GM19397 (cell line): ENCODE measurements at regions not wholly inside any gene's neighbourhood (a gene's known extent, or its start where the extent isn't known, plus 50 kb on each side); places are given as distances from the start of the nearest gene placed in this dataset.

Source experiments
- ATAC-seq: cut with Tn5 transposase; IDR thresholded peaks from one replicate; pipeline ENCODE4 v1.9.1; 2021; ENCODE audit warnings: mild to moderate bottlenecking, moderate library complexity; ENCODE audit not compliant: unreplicated experiment

DNA sequence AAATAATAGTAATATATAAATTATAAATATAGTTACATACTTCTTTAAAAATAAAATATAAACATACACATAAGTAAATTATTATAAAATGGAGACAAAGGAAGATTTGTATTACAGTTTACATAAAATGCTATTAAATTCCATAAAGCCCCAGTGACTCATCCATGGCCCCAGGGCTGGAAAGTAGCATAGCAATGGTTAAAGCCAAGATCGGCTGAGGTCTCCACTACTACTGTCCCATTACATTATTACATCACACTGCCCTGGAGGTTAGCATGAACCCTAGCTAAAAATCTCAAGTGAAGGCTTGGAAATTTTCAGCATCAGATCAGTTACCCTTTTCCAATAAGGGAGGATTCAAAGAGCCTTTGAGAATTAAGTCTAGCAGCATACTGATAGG, 936.2 kb downstream of the DSC3 start:
- no peak for ATAC-seq

DNA sequence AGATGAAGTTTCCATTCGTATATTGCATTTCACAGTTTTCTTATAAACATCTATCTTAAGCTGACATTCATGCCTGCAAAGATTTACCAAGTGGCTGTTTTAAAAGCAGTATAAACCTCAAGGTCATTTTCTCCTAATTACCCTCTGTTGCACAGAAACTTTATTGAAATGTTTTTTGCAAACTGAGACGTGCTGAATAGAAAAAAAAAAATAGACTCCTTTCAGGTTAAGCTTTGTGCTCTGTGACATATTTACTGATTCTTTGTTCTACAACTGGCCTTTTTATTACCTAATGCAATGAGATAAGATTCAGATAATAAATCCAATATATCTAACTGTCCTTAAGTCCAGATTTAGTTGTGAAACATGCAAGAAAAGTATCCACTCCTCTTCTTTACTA, 938.7 kb downstream of the DSC3 start:
- no peak for ATAC-seq

DNA sequence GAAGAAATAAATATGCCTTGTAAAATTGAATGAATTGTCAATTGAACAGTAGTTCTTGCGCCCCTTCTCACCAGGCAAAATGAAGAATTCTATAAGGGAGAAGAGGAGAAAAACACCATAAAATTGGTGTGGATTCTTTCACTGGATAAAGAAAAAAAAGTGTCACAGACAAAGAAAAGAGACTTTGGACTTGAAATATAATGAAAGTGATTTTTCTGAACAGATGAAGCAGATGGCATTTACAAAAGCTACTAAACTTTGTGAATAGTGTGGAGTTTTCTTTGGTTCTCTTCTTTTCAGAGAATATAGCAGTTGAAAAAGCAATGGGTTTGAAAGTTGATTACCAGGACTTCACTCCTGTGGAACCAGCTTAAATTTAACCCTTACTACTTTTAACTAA, 945.7 kb downstream of the DSC3 start:
- ATAC-seq: no peak

DNA sequence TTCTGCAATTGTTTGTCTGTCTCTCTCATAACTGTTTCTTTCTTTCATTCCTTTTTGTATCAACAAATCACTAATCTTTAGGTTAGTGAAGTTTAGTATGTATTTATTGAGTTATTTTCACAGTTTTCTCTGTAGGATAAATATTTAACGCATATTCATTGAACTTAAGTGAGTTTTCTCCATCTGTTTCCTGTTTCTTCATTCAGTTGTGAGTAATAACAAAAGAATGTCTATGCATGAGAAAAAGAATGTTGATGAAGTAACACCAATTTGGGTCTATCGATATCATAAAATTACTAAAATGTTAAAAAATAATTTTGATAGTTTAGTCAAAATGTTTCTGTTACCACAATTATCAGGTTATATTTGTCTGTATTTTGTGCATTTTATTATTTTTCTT, 948.0 kb downstream of the DSC3 start:
- ATAC-seq: no peak

DNA sequence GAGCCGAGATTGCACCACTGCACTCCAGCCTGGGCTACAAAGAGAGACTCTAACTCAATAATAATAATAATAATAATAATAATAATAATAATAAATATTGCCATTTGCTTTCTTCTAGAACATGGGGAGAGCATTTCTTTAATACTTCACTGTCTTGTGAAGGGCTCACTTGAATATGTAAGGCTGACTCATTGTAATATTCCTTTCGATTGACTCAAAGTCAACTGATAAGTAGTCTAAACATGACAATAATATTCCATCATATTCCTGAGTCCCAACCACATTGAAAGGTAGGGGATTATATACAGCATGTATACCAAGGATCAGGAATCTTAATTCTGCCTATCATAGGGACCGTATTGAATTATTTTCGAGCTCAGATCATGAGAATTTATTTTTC, 949.2 kb downstream of the DSC3 start:
- ATAC-seq: no peak

DNA sequence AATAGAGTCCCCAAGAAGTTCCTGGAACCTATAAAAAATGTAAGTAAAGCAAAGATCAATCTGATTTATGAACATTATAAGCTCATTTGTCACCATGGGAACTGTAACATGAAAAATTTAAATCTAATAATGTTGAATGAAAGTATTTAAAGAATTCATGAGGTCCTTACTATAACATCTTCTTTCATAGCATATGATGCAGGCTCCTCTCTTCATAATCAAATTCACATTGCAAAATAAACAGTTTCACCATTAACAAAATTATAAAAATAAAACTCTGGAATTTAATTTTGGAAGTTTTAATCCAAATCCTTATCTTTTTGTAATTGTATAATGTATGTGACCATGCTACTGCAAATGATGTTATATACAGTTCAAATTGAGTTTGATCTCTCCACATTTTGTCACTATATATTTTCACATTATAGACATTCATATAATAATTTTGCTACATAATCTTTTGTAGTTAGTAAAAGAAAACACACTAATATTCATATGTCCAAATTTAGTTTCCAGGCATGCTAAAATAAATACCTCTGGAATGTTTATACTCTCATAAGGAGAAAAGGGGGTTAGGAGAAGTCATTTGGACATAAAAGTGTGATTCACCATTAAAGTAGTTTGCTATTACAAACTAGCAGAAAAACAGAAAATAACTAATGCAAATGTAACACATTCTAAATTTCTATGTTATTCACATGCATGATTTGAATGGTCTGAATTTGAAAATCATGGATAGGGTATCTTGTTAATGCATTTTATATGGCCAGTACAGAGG, 954.1 kb downstream of the DSC3 start:
- ATAC-seq: no peak

DNA sequence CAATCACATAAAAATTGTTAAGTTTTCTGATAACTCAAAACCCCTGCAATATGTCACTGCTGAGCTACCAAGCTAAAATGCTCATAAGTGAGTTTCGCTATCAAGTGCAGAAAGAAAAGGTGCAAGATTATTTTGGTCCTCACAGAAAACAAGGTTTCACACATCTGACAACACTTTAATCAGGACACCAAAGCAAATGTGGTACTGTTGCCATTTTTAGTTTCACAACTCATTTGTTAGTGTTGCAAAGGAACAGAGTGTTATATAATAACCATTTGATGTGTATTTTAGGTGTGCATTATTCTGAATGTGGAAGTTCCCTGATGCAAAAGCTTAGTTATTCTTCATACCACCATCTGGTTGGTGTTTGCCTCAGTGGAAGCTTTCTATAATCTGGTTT, 956.2 kb downstream of the DSC3 start:
- no peak for ATAC-seq

DNA sequence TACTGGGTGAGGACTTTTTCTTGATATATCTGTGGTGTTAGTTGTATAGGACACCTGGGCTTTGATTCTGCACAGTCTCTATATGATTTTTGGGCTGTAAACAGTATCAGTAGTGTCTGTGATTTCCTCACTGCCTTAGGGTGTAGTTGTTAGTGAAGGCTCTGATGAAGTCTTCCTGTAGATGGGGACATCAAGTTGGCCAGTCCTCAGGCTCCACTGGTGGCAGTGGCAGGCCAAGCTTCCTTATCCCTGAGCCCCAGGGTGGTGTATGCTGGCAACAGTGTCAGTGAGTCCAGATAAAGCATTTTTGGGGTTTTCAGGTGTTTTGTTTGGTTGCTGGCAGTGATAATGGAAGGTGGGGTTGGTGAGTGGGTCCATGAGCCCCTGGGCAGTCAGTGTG, 961.4 kb downstream of the DSC3 start:
- no peak for ATAC-seq

DNA sequence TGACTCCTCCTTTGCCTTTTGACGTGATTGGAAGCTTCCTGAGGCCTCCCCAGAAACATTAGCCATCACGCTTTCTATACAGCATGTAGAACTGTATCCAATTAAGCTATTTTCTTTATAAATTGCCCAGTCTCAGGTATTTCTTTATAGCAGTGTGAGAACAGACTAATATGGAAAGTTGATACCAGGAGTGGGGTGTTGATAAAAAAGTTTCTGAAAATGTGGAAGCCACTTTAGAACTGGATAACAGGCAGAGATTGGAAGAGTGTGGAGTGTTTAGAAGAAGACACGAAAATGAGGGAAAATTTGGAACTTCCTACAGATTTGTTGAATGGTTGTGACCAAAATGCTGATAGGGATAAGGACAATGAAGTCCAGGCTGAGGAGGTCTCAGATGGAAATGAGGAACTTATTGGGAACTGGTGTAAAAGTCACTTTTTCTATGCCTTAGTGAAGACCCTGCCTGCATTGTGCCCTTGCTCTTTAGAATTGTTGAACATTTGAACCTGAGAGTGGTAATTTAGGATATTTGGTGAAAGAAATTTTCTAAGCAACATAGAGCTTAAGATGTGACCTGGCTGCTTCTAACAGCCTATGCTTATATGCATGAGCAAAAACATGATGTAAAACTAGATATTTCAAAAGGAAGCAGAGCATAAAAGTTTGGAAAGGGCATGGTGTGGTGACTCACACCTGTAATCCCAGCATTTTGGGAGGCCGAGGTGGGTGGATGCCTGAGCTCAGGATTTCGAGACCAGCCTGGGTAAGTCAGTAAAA, 969.7 kb downstream of the DSC3 start:
- no peak for ATAC-seq

DNA sequence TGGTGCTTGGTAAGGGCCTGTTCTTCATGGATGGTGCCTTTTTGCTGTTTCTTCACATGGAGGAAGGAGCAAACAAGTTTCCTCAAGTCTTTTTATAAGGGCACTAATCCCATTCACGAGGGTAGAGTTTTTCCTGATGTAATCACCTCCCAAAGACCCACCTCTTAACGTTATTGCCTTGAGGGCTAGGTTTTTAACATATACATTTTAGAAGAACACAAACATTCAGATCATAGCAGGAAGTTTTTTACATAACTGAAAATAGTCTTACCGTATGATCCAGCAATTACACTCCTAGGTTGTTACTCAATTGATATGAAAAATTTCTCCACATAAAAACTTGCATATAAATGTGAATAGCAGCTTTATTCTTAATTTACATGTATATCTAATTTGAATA, 976.3 kb downstream of the DSC3 start:
- ATAC-seq: no peak

DNA sequence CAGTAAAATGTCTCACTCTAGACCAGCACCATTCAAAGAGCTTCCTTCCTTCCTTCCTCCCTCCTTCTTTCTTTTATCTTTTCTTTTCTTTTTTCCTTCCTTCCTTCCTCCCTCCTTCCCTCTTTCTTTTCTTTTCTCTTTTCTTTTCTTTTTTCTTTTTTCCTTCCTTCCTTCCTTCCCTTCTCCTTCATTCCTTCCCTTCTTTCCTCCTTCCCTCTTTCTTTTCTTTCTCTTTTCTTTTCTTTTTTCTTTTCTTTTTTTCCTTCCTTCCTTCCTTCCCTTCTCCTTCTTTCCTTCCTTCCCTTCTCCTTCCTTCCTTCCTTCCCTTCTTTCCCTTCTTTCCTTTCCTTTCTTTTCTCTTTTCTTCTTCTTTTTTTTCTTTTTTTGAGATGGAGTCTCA, 985.1 kb downstream of the DSC3 start:
- ATAC-seq: no peak

DNA sequence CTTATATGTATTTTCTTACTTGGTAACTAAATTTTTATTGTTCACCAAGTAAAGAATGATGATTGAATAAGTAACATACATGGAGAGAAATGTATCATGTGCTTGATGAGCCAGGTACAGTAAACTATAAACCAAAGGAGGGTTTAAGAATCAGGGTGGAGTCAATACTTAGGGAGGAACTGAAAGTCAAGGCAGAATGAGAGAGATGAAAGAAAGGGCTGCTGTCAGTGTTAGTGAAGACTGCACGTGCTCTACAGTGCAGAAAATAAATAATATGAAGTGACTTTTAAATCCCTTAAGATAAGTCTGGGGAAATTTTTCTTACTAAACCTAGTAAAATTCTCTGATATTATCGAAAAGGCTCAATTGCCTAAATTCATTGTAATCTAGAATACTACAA, 986.0 kb downstream of the DSC3 start:
- no peak for ATAC-seq

DNA sequence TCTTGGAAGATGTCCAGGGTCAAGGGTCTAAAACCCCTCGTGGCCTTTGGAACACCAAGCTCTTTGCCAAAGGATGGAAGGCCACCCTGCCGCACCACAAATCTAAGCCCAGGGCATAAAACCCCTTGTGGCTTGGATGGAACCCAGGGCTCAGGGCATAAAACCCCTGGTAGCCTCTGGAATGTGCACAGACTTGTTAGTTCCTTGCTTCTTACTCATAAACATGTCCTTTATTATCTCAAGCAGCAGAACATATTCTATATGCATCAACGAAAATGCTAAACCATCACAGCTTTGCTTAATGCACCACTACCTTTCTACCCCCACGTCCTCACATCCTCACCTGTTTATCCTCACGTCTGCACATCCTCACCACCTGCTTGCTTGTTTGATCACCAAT, 998.0 kb downstream of the DSC3 start:
- ATAC-seq: no peak

DNA sequence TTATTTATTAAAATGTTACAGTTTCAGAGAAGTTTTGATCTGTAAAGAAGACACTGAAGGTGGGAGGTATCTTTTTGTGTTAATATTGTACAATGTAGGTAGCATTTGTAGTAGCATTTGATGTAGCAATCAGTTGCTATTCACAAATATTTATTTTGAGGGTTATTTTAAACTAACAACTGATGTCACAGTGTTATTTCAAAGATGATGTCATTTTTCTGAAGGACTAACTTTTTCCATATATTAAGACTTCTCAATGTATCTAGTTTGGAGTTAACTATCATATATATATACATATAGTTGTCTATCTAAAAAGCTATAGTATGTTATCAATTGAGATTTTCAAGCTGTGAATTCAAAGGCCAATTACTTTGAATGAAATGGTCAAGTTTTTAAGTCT, 1003.3 kb downstream of the DSC3 start:
- ATAC-seq: no peak

DNA sequence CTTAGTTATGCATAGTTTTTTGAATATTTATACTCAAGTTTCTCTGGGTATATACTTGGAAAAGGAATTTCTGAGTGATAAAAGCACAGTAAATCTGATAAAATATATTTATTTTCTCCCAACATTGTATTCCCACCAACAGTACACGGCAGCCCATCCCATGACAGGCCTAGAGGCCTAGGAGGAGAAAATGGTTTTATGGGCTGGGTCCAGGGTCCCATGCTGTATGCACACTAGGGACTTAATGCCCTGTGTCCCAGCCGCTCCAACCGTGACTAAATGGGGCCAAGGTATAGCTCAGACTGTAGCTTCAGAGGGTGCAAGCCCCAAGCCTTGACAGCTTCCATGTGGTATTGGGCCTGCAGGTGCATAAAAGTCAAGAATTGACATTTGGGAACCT, 1007.7 kb downstream of the DSC3 start:
- ATAC-seq: no peak

DNA sequence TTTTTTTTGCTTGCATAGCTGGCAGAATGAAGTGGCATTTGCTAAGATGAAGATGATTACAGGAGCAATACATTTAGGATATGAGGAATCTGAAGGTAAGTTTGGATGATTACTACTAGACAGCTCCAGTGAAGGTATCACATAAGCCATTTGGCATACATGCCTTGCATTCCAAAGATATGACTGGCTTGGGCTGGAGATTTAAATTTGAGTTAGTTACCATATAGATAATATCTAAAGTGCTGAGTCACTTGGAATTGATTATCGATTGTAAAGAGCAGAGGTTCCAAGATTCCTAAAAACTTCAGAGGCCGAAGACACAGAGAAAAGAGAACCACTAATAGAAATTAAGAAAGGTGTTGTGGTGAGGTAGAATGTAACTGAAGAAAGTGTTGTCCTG, 1026.4 kb downstream of the DSC3 start:
- no peak for ATAC-seq

DNA sequence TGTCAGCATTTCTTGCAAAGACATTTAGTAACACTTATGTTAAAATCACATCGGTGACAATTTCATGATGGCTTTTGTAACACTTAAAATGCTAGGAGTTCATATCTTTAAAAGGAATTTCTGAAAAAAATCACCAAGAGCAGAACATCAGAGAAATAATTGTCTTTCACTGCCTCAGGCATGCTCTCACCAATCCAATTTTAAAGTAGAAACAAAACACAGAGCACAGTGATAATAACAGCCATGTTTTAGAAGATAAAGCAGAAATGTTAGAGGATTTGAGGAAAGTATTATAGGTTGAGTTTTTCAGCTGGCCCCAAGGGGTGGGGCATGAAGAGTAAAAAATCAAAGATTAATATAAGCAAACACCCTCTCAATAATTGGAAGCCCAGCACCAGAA, 1037.6 kb downstream of the DSC3 start:
- ATAC-seq: no peak

DNA sequence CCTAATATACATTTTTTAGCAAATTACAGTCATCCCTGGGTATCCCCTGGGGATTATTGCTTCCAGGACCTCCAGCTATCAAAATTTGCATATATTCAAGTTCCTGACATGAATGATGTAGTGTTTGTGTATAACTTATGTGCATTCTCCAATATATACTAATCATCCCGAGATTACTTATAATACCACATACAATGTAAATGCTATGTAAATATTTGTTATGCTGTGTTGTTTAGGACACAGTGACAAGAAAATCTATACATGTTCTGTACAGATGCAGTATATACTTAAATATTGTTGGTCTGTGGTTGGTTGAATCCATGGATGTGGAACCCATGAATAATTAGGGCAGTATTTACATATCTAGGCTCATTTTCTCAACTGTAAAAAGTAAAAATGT, 1060.3 kb downstream of the DSC3 start:
- ATAC-seq: no peak

DNA sequence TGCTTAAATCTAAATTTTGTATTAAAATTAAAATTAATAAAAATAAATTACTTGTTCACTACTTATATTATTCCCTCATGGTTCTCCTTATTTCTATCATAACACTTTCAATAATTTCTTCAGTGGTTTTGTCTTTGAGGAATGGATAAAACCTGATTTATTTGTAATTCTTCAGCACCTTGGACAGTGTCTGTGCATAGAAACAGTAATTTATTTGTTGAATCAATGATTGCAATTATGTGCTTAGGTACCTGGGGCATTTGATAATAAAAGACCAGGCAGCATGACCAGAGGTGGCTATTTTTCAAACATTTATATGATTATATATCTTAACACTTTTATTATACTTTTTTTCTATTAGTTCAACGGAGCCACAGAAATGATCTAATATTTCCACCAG, 1062.7 kb downstream of the DSC3 start:
- ATAC-seq: no peak

DNA sequence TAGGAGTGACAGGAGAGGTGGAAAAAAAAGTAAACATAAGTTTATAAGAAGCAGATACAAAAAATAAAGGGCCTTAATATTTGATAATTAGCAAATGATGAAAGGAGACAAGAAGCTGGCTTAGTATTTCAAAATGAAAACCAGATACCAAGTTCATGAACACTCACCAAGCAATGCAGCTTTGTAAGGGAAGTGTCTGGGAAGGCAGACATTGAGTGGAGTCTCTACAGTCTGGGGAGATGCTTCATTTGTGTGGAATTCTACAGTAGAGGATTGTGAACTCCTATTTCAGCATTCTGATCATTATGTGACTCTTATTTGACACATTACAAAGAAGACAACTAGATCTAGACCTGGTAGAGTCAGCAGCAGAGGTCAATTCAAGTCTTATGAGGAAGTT, 1072.7 kb downstream of the DSC3 start:
- ATAC-seq: no peak

DNA sequence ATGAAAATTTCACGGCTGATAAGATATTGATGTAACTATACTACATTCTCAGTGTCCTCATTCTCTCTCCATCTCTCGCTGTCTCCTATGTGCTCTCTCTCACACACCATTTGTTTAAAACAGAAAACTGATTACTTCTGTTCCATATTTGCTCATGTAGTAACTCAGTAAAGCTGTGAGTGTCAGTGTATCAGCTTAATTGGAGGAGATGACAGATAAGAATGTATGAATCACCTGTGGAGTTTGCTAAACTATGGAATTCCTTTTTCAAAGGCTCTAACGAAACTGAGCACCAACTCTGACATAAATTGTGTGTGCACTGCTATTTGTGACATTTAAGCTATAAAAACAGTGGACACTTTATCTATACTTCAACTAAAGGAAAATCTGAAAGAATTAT, 1080.0 kb downstream of the DSC3 start:
- ATAC-seq: no peak

DNA sequence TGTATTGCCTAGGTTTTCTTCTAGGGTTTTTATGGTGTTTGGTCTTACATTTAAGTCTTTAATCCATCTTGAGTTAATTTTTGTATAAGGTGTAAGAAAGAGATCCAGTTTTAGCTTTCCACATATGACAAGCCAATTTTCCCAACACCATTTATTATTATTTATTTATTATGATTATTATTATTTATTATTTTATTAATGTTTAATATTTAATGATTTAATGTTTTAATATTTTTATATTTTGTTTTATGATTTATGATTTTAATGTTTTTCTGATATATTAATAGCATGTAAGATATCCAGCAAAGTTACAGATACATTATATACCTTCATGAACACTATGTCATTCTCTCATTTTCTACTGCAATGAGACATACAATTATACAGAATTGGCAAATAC, 1082.0 kb downstream of the DSC3 start:
- no peak for ATAC-seq

DNA sequence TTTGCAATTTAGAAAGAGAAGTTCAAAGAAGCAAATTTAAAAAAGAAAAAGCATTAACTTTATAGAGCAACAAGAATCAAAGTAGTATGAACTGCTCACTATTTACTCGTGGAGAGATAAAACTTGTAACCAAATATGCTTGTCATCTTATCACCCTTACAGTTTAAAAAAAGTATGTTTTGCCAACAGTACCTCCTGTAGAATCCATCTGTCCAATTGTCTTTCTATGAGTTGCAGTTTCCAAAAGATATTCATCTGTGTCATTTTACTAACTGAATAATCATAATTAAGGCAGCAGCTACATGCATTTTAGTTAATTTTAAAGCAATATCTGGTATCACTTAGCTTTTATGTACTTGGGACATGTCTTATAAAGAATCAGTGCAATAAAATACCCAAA, 1112.3 kb downstream of the DSC3 start:
- no peak for ATAC-seq
